SKM-1 treated with dmso at 0.1 percent for 144 hours (cell line): ENCODE measurements at regions not wholly inside any gene's neighbourhood (a gene's known extent, or its start where the extent isn't known, plus 50 kb on each side); places are given as distances from the start of the nearest gene placed in this dataset.
"Not testable (repeated sequence)": the region's sequence is repeated elsewhere in the genome, so short reads cannot be mapped to it uniquely, and the experiment has no call there.

Experiments used
- DNase-seq: peaks from one replicate; lab custom pipeline; 2025; ENCODE audit not compliant: unreplicated experiment; lab: John Stamatoyannopoulos, UW

DNA sequence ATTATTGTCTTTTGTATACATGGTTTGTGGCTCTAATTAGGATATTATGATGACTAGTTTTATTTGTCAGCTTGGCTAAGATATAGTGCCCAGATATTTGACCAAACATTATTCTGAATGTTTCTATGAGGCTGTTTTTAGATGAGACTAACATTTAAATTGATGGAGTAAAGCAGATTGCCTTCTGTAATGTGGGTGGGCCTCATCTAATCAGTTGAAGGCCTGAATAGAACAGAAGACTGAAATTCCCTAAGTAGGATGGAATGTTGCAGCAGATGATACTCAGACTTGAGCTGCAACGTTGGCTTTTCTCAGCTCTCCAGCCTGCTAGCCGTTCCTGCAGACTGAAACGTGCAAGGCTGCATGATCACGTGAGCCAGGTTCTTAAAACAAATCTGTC lies 546.5 kb downstream of the EDEM1 start:
- no peak for DNase-seq

DNA sequence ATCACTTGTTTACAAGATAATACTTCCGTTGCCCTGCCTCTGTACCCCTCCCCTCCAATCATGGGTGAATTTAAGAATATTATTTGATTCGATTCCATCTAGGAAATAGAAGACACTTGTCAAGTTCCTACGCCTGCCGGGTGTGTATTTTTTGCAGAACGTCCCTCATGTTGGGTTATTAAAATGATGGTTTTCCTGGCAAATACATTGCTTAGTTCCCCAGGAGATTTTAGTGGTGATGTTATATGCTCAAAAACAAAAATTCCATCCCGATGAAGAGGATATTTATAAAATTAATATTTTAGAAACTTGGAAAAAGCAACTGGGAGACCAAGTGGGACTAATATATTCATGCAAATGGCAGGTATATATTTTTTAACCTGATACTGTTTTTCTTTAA lies 548.4 kb downstream of the EDEM1 start:
- no peak for DNase-seq

DNA sequence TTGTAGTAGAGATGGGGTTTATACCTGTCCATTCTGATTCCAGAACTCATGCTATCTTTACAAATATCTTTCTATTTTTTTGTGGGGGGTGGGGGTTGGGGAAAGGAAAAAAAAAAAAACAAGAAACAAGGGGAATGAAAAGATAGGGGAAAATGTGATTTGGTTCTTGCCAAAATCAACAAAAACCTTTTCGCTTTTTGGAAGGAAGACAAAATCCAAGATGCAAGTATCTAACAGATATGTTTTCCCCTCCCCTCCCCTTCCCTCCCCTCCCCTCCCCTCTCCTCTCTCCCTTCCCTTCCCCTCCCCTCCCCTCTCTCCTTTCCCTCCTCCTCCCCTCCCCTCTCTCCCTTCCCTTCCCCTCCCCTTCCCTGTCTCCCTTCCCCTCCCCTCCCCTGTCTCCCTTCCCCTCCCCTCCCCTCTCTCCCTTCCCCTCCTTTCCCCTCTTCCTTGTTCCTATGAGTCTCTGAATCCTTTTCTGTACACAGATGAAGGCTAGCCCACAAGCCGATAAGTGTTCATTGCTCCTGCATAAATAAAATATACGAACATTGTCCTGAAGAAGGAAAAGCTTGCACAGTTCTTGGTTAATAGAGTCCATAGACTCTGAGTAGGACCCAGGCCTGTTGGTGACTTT lies 551.9 kb downstream of the EDEM1 start:
- DNase-seq = no peak

DNA sequence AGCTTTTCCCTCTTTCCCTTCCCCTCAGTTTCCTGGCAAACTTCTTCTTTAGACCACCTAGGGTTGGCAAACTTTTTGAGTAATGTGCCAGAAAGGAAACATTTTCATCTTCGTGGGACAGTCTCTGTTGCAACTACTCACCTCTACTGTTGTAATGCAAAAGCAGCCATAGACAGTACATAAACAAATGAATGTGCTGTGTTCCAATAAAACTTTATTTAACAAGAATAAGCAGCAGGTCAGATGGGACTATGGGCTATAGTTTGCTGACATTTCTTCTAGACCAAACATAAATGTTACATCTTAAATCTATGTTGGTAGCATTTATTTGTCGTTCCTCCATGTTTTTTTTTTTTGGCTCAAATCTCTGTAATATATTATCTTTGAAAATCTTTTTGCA lies 552.4 kb downstream of the EDEM1 start:
- no peak for DNase-seq

DNA sequence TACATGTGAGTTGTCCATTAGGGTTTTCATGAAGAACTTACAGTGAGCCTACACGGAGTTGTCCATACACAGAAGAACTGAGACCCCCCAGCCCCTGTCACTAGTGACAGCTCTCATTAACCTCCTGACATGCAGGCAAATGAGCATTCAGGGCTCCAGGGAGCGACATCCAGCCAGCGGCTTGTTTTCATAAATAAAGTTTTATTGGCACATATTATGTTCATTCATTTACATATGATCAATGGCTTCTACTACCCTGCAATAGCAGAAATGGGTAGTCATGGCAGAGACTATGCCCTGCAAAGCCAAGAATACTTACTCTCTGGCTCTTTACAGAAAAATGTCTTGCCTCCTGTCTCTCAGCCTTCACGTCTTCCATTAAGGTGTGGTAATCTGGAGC lies 553.5 kb downstream of the EDEM1 start:
- DNase-seq = no peak

DNA sequence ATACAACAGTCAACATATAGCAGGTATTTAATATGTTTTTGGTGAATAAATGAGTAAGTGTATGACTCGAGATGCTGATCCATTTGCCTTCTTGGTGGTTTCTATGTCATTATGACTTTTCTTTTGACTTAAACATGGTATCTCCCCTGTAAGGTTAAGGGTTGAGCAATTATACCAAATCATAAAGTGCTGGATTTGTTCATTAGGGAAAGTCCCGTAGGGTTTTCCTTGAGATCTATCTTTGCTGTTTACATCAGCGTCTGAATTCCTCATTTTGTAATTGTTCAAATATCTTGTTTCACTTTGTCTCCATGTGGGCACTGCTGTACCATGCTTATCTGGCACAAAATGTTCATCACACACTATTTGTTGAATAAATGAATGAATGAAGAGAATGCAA lies 562.6 kb downstream of the EDEM1 start:
- no peak for DNase-seq

DNA sequence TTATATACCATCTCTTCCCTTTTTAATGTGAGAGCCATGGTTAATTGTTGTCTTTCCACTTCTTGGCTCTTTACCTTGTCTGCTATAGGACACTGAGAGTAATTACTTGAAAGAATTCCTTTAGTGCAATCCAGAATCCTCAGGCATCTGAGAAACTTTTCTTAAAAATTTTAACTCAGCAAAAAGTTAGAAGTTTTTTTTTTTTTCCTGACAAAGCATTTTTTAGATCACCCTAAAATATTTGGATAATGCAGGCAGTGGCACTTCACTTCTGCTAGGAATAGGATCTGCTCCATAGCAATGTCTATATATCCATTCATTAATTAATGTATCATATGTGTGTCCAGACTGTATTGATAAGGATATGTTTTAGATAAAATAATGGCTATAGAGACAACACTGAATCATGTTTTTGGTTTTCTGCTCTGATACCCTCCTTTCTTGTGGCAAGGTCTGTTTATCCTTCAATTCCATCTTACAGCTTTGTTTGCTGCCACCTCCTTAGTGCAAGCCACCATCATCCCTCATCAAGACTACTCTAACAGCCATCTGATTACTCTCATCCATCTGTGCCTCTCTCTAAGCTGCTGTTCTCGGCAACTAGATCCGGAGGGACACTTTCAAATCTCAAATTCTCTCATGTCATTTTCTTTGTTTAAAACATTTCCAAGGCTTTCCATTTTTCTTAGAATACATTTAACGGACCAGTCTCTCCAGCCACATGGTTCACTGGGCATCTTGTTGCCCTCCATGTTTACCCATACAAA lies 563.5 kb downstream of the EDEM1 start:
- no peak for DNase-seq

DNA sequence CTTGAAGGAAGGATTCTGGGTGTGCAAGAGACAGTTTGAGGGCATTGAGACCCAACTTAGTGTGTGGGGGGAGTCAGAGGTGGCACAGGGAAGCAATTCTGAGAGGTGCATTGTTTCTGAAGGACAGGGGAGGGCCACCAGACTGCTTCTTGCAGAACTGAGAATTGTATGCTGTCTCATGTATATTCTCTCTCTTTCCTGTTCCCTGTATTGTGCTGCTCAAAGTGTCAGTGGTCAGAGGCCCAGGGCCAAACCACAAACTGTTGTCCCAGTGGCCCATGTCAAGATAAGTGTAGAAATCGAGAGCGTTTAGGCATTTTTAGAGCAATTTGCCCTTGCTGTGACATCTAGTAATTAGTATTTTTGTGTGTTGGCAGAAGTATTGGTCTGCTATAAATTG lies 567.1 kb downstream of the EDEM1 start:
- DNase-seq = peak; percentile 84

DNA sequence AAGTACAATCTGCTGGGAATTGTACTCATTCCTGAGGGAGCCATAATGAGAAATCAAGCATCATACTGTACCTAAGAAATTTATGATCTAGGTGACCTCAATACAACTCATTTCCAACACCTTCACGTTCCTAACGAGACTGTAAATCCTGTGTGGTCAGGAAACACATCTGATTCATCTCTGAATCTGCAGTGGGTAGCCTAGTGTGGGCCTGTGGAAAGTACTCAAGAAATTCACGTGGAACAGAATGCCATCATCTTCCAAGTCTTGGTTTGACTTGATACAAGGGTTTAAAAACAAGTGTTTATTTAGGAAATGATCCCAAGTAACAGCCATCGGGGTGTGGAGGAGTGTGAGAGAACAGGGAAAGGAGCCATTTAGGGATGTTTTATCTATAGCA lies 568.9 kb downstream of the EDEM1 start:
- no peak for DNase-seq

DNA sequence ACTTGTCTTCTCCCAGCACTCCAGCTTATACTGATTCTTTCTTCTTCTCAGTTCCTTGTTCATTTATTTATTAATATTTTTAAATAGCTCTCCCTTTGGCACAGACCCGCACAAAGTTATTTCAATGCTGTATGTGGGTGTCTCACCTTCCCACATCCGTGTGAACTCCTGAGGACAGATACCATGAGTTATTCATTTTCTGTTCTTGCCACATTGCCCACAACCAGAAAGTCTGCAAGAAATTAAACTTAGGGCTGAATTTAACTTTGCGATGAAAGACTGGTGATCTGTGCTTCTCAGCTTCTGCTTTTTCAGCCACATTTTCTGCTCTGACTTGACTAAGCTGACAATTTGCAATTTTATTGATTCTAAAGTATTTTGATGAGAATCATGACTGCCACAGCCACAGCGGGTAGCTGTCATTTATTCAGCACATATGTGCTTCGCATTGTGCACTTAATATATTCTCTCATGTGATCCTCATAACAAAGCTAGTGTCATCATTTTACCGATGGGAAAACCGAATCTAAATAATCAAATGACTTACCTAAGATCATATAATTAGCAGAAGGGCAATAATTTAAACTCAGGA lies 569.8 kb downstream of the EDEM1 start:
- DNase-seq = peak; percentile 32

DNA sequence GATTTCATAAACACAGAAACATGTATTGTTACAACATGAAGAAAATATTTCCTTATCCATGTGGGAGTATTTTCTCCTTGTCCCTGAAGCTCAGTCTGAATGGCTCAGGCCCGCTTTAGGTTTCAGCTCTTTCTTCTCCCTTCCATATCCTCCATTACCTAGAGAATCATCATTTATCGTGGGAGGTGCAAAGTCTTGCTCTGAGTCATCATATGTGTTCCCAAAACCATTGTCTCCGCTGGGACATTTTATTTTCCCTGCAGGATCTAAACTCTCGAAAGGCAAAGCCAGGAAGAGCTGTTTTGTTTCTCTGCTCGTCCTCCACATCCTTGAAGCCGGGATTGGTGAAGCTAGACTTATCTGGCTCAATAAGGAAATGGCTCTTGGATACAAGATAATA lies 571.2 kb downstream of the EDEM1 start:
- DNase-seq = no peak

DNA sequence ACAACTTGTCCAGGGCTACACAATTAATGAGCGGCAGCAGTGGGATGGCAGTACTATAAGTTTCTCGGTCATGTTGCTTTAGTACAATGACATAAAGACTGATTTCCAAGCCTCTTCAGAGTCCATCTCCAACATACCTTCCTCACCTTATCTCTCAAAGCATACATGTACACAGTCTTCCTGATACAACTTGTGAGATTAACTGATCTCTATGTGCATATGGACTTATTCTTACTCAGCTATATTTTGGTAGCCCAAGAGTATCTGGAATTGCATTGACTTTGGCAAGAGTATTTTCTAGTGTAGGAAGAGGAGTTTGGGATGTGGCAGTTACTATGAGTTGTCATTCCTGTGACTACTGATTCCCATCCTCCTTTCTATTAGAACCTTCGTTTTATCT lies 575.0 kb downstream of the EDEM1 start:
- DNase-seq = no peak

DNA sequence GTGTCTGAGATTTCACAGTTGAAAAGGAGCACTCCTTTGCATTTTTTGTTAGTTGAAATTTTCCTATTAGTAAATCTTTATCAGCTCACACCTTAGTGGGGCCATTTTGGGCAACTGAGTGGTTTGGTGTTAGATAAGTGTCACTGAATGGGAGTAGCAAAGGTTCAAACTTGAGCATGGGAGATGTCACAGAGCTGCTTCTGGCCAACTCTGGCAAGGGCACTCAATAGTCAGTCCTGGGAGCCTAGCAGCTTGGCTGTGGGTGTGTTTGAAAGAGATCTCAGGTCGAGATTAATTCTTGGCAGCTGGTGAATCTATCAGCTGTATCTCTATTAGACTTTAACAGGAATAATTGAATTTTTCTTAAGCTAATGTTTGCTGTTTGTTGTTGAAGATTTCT lies 579.3 kb downstream of the EDEM1 start:
- no peak for DNase-seq

DNA sequence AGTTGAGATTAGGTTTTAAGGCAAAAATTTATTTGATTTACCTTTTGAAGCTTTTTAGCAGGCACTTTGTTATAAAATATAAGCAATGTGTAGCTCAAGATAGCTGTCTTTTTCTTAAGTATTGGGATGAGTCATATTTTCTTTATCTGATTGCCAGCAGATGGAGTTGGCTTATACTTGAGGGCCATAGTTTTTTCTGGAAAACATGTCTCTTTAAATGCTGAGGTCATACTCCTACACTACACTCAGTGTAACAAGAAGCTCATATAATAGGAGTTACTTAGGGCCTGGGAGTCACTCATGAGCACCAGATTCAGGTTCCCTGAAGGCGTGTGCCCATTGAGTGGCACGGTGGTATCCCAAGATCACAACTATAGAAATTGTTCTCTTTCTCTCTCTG lies 579.8 kb downstream of the EDEM1 start:
- DNase-seq = no peak

DNA sequence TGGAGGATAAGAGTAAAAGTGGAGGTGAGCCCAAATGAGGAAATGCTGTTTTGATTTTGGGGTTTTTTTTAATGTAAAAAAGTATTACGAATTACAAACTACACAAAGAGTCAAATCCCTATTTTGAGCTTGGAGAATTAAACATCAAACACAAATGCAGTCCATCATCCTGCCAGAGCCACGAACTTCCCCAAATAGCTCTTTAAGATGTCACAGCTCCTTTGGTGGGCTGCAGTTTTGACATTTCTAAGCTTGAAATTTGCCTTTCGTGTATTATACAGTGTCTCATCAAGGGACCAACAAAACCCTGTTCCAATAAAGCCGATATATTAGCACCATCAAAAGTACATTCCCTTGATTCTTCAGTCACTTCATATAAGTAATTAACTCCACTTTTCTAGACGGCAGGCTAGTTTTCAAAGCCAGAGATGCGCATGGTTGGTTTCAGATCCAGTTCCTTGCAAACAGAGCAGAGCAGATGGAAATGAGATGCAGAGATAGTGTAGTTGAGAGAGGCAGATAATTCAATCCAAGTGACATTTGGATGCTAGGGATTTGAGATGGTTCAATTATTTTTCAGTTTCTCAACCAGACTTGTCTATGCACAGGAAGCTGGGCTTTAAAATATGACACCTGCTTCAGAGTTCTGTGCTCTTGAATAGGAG lies 580.9 kb downstream of the EDEM1 start:
- no peak for DNase-seq

DNA sequence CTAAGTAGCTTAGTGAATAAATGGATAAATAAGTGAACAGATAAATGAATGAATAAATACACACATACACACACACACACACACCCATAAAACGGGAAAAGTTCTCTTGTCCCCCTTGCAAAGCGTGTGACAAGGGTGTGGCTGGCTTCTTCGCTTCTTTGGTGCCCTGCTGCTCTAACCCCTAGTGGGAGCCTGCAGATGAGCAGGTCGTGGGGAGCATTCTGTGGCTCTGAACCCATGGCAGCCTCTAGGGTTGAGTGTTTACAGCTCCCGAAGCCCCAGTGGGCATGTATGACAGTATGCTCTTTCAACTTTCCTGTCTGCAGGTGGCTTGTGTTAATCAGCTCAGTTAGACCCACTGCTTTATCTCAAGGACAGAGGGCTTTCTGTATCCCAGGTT lies 582.3 kb downstream of the EDEM1 start:
- DNase-seq = no peak

DNA sequence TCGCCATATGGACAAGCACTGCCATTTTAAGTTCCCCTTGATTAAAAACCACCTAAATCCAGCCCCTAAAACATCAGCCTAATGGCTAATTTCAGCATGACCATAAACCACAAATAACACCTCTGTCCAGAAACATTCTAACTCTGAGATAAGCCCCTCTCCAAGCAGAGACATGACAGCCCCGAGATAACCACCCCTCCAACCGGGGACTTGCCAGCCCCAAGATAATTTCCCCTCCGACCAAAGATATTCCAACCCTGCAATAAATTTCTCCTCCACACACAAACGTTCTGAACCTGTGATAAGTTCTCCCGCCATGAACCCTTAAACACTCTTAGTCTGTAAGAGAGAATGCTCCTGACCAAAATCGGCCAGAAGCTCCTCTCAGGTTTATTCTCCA lies 586.8 kb downstream of the EDEM1 start:
- no peak for DNase-seq

DNA sequence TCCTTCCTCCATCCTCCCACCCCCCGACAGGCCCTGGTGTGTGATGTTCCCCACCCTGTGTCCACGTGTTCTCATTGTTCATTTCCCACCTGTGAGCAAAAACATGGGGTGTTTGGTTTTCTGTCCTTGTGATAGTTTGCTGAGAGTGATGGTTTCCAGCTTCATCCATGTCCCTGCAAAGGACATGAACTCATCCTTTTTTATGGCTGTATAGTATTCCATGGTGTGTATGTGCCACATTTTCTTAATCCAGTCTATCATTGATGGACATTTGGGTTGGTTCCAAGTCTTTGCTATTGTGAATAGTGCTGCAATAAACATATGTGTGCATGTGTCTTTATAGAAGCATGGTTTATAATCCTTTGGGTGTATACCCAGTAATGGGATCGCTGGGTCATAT lies 587.6 kb downstream of the EDEM1 start:
- DNase-seq = not testable (repeated sequence)

DNA sequence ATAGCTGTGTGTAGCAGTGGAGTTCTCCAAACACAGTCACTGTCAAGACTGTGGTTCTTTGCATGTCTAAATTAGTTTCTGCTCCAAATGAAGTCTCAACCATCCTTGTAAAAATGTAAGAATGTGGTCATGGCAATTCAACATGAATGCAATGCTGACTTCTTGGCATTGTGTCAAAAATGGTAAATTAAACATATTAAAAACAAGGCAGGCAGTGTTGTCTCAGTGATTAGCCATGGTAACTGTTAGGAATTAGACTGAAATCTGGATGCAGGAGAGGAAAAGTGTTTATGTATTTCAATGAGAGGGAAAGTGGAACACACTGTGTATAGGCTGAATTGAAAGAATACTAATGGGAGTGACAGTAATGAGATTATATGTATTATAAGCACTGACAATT lies 597.2 kb downstream of the EDEM1 start:
- no peak for DNase-seq

DNA sequence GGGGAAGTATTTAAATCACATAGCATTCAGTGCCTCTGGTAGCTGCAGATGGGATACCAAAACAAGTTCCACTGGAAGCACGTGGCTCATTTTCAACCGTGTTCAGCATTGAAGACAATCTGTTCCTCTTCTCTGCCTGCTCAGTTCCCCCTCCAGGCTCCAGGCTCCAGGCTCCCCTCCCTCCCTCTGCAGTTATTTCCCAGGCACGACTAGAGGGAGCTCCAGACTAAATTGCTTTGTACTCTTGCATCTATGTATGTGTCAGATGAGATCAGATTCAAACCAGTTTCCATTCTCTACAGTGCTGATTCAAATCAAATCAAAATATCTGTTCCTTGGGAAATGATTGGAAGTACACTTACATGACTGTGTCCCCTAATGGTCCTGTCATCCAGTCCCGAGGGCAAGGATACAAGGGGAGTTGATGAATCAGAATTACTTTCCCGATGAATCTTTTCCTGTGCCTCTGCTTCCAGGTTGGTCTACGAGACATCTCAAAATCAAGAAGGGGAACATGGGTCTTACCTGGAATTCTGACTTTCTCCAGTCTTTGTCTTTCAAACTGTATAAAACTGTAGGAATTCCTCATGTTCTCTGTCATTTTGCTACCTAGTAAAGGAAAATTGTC lies 600.5 kb downstream of the EDEM1 start:
- DNase-seq = peak; percentile 23

DNA sequence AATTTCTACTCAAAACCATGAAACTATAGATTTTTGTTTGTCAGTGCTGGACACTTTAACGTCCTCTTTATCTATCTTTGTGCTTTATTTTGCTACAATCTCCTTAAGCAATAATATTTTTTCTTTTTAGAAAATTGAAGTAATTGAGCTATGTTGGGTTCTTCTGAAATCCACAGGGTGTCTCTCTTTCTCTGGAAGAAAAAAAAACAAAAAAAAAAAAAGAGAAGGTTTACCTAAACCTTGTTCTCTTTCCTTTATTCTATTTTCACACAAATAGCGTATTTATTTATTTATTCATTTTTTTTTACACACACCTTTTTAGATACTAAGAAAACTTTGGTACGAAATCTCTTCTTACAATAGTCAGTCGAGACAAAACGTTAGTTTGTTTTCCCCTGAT lies 601.0 kb downstream of the EDEM1 start:
- no peak for DNase-seq

DNA sequence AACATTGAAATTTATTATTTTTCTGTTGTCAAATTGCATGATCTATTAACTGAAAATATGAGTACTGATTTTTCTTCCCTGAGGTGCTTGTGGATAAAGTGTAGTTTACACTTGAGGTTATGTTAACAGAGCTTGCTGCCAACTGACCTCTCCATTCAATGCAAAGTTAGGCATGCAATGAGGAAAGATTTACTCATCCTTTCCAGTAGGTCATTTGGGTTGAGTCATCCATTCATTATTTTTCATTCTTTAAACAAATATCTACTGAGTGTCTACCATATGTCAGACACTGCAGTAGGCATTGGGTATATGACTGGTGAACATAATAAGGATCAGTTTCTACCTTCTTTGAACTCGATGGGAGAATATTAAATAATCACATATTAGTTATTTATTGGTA lies 604.1 kb downstream of the EDEM1 start:
- DNase-seq = no peak
